ENCODE measurements at regions not wholly inside any gene's neighbourhood (a gene's known extent, or its start where the extent isn't known, plus 50 kb on each side); places are given as distances from the start of the nearest gene placed in this dataset.

GRCh38 chr13:73228546-73228945 lies 169.7 kb downstream of the KLF5 start:
- CTCF ChIA-PET: no interaction called here
- Histone ChIP-seq H3K27me3 (ENCODE audit: insufficient read depth, low read length) (no peaks in the 10 kb centered on the region), H4K20me1 (ENCODE audit: insufficient read depth) (no peaks in the 10 kb centered on the region), H3K79me2 (ENCODE audit: insufficient read depth, low read length) (no peaks in the 10 kb centered on the region), H3K4me2 (ENCODE audit: low read length) (0 out of 2 replicates have a peak overlapping the region, but pooled peaks have one; percentile 23), H2AFZ (ENCODE audit: low read depth, low read length, poor library complexity, severe bottlenecking) (peak overlapping the region; percentile 66), H3K27ac (ENCODE audit: low read depth, low read length) (no peak overlapping the region), H3K9me2 (ENCODE audit: insufficient read depth) (no peaks in the 10 kb centered on the region), H3K9me3 (ENCODE audit: control insufficient read depth in 1 of 2, insufficient read depth in 1 of 2, low read depth in 1 of 2, low read length in 2 of 2) (no peaks in the 10 kb centered on the region), H3K9ac (ENCODE audit: low read length) (no peak overlapping the region), H3K36me3 (ENCODE audit: control insufficient read depth in 1 of 2, insufficient read depth in 2 of 2, low read length in 2 of 2) (no peaks in the 10 kb centered on the region), H3K4me3 (replicated peaks in 1 of 2; ENCODE audit: low read depth in 1 of 2, low read length in 2 of 2) (no peak overlapping the region), H3K4me1 (ENCODE audit: control insufficient read depth in 1 of 2, insufficient read depth in 2 of 2, low read length in 2 of 2) (peaks cover 2 to 9% of the 10 kb centered on the region in 2 experiments; a peak in 1 of 4 replicates)
- BruUV-seq (replicated peaks): no TSS peak
- intact Hi-C loops (cut with micrococcal nuclease): loop anchor here (5.0 to 10.0 kb wide), 2 partner anchors 186 to 479 kb away; no protein-coding TSS in a partner anchor
- RAD21 ChIA-PET (ENCODE audit: low non-redundant PET in 1 of 2, low total read pairs in 2 of 2, uncharacterized antibody in 2 of 2, unreplicated experiment in 2 of 2): no interaction called here
- POLR2A ChIA-PET: no interaction called here
- no peak for DNase-seq (ENCODE audit: low read depth, low spot score)
- peak; percentile 66 for ATAC-seq
- TF ChIP-seq EZH2phosphoT487 (IDR thresholded peaks at IDR 0.05; ENCODE audit: borderline replicate concordance) (no peak), CTCF (IDR thresholded peaks at IDR 0.05 in 2 of 3, conservative IDR thresholded peaks at IDR 0.05 in 1 of 3; ENCODE audit: borderline replicate concordance in 1 of 3, insufficient read depth in 1 of 3, low read depth in 2 of 3, low read length in 2 of 3) (peak in 2 of 3 experiments; percentile 22 to 34; a peak in 3 of 6 replicates), RAD21 (IDR thresholded peaks at IDR 0.05; ENCODE audit: low read depth) (peak; percentile 31; the same call in 1 of the 2 replicates)

GRCh38 chr13:73225990-73226389 lies 167.2 kb downstream of the KLF5 start:
- H3K4me1 ChIP-seq (ENCODE audit: control insufficient read depth in 1 of 2, insufficient read depth in 2 of 2, low read length in 2 of 2): peaks cover 2 to 22% of the 10 kb centered on the region in 2 experiments; a peak in 1 of 4 replicates
- DNase-seq (ENCODE audit: low read depth, low spot score) (no peak), ATAC-seq (no peak)
- BruUV-seq (replicated peaks): no TSS peak
- no peak overlapping the region for H3K9ac ChIP-seq (ENCODE audit: low read length)
- no peak overlapping the region for H3K4me2 ChIP-seq (ENCODE audit: low read length)
- no peaks in the 10 kb centered on the region for H3K9me2 ChIP-seq (ENCODE audit: insufficient read depth)
- no peaks in the 10 kb centered on the region for H3K79me2 ChIP-seq (ENCODE audit: insufficient read depth, low read length)
- H2AFZ ChIP-seq (ENCODE audit: low read depth, low read length, poor library complexity, severe bottlenecking): no peak overlapping the region
- ChIA-PET POLR2A (no interaction called here), RAD21 (ENCODE audit: low non-redundant PET in 1 of 2, low total read pairs in 2 of 2, uncharacterized antibody in 2 of 2, unreplicated experiment in 2 of 2) (no interaction called here), CTCF (no interaction called here)
- no peaks in the 10 kb centered on the region for H4K20me1 ChIP-seq (ENCODE audit: insufficient read depth)
- intact Hi-C loops (cut with micrococcal nuclease): loop anchor here (5.0 to 10.0 kb wide), 2 partner anchors 189 to 481 kb away; no protein-coding TSS in a partner anchor
- no peaks in the 10 kb centered on the region for H3K36me3 ChIP-seq (ENCODE audit: control insufficient read depth in 1 of 2, insufficient read depth in 2 of 2, low read length in 2 of 2)
- H3K27me3 ChIP-seq (ENCODE audit: insufficient read depth, low read length): no peaks in the 10 kb centered on the region
- H3K27ac ChIP-seq (ENCODE audit: low read depth, low read length): no peak overlapping the region
- H3K9me3 ChIP-seq (ENCODE audit: control insufficient read depth in 1 of 2, insufficient read depth in 1 of 2, low read depth in 1 of 2, low read length in 2 of 2): no peaks in the 10 kb centered on the region
- H3K4me3 ChIP-seq (replicated peaks in 1 of 2; ENCODE audit: low read depth in 1 of 2, low read length in 2 of 2): no peak overlapping the region
- TF ChIP-seq FOSL1 (IDR thresholded peaks at IDR 0.05; ENCODE audit: low read depth) (no peak), ZBTB33 (IDR thresholded peaks at IDR 0.05; ENCODE audit: extremely low read depth, insufficient replicate concordance, low read length) (no peak), REST (IDR thresholded peaks at IDR 0.05; ENCODE audit: low read depth) (no peak), MAX (IDR thresholded peaks at IDR 0.05) (no peak), EZH2phosphoT487 (IDR thresholded peaks at IDR 0.05; ENCODE audit: borderline replicate concordance) (no peak), ZNF274 (IDR thresholded peaks at IDR 0.05; ENCODE audit: low read depth, low read length) (no peak), ZFX (IDR thresholded peaks at IDR 0.05) (no peak), CEBPB (IDR thresholded peaks at IDR 0.05; ENCODE audit: low read depth) (no peak), ATF3 (IDR thresholded peaks at IDR 0.05) (no peak), SIN3A (IDR thresholded peaks at IDR 0.05; ENCODE audit: low read depth) (no peak)

All from HCT116 (cell line).